ENCODE measurements at regions not wholly inside any gene's neighbourhood (a gene's known extent, or its start where the extent isn't known, plus 50 kb on each side); places are given as distances from the start of the nearest gene placed in this dataset.

DNA sequence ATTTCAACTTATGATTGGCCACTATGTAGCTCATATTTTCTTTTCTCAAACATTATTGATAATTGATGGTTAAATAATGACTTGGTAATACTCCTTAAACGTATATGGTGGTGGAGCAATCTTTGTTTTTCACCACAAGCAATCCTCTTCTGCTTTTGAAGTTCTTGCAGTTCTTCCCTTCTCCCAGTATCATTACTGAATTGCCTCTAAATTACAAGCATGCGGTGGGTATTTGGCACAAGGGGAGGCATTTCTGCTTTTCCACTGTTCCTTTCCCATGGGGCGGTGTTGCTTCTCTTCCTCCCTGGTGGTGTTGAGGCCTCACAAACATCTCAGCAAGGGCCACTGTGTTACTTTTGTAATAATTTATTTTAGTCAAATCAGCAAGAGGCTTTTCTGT is 234.4 kb upstream of the RXFP2 start (continued):
- TF ChIP-seq, protein P1, sequence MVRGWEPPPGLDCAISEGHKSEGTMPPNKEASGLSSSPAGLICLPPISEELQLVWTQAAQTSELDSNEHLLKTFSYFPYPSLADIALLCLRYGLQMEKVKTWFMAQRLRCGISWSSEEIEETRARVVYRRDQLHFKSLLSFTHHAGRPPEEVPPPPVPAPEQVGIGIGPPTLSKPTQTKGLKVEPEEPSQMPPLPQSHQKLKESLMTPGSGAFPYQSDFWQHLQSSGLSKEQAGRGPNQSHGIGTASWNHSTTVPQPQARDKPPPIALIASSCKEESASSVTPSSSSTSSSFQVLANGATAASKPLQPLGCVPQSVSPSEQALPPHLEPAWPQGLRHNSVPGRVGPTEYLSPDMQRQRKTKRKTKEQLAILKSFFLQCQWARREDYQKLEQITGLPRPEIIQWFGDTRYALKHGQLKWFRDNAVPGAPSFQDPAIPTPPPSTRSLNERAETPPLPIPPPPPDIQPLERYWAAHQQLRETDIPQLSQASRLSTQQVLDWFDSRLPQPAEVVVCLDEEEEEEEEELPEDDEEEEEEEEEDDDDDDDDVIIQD (CRISPR knock-in tag; IDR thresholded peaks at IDR 0.05) = no peak
- no peak for TF ChIP-seq GATAD2B (IDR thresholded peaks at IDR 0.05; ENCODE audit: borderline replicate concordance)
- no peak for TF ChIP-seq CBX2 (IDR thresholded peaks at IDR 0.05; ENCODE audit: insufficient read depth, low read length, poor library complexity, severe bottlenecking)
- TF ChIP-seq ZFP30 (CRISPR knock-in tag; IDR thresholded peaks at IDR 0.05; ENCODE audit: borderline replicate concordance) = no peak
- no peak for TF ChIP-seq SREBF1 (IDR thresholded peaks at IDR 0.05; ENCODE audit: borderline replicate concordance, low read depth, low read length)
- TF ChIP-seq FOXJ3 (CRISPR knock-in tag; IDR thresholded peaks at IDR 0.05) = no peak

DNA sequence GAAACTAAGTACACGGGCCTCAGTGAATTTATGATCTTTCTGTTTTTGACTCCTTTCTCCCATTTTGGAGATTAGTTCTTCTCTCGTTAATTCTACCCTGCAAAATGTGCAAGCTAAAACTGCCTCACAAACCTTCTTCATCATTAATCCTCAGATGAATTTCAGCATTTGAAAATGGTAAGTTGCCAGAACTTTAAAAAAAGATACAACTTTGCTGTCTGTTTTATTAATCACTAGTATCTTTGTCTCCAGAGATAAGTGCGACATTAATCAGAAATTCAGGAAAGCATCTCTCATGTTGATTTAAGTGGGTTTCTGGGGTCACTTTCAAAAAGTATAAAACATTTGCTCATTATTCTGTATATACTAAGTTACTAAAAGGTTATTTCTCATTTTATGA is 227.0 kb upstream of the RXFP2 start:
- ATAC-seq = no peak

More for the DNA sequence above, 227.0 kb upstream of the RXFP2 start:
- no peaks in the 10 kb centered on the region for H4K20me1 ChIP-seq (replicated peaks; ENCODE audit: control insufficient read depth, insufficient read depth, low read length)
- H3K79me2 ChIP-seq (ENCODE audit: control insufficient read depth, insufficient read depth, low read length) = no peaks in the 10 kb centered on the region
- in situ Hi-C loops (cut with MboI) (no loop called here), intact Hi-C loops (cut with micrococcal nuclease) (no loop called here)
- no peaks in the 10 kb centered on the region for H3K36me3 ChIP-seq (ENCODE audit: control insufficient read depth, insufficient read depth, low read length)
- DNase-seq (ENCODE audit: extremely low read depth in 1 of 4, low spot score in 3 of 4) (no peak), FAIRE-seq (no peak)
- no peaks in the 10 kb centered on the region for H3K9me1 ChIP-seq (ENCODE audit: control insufficient read depth, insufficient read depth, low read length)
- no peaks in the 10 kb centered on the region for H3K9me3 ChIP-seq (replicated peaks; ENCODE audit: control insufficient read depth, insufficient read depth, low read depth, low read length)
- H3K4me2 ChIP-seq (ENCODE audit: insufficient read depth, low read length) = no peak overlapping the region
- TF ChIP-seq RNF2 (IDR thresholded peaks at IDR 0.05) = no peak
- no peak for TF ChIP-seq MAFK (IDR thresholded peaks at IDR 0.05; ENCODE audit: low read length)
- TF ChIP-seq HDAC3 (IDR thresholded peaks at IDR 0.05; ENCODE audit: borderline replicate concordance, partially characterized antibody) = no peak
- no peak for TF ChIP-seq NRF1 (conservative IDR thresholded peaks at IDR 0.05 in 1 of 2, IDR thresholded peaks at IDR 0.05 in 1 of 2)
- no peak for TF ChIP-seq HLTF (IDR thresholded peaks at IDR 0.05)
- no peak for TF ChIP-seq ZFP1 (CRISPR knock-in tag; IDR thresholded peaks at IDR 0.05)
- no peak for TF ChIP-seq TCF7L2 (IDR thresholded peaks at IDR 0.05; ENCODE audit: low read depth, low read length)
- TF ChIP-seq, protein P2, sequence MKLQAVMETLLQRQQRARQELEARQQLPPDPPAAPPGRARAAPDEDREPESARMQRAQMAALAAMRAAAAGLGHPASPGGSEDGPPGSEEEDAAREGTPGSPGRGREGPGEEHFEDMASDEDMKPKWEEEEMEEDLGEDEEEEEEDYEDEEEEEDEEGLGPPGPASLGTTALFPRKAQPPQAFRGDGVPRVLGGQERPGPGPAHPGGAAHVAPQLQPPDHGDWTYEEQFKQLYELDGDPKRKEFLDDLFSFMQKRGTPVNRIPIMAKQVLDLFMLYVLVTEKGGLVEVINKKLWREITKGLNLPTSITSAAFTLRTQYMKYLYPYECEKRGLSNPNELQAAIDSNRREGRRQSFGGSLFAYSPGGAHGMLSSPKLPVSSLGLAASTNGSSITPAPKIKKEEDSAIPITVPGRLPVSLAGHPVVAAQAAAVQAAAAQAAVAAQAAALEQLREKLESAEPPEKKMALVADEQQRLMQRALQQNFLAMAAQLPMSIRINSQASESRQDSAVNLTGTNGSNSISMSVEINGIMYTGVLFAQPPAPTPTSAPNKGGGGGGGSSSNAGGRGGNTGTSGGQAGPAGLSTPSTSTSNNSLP (IDR thresholded peaks at IDR 0.05; ENCODE audit: borderline replicate concordance, low read depth, low read length) = no peak
- H2AFZ ChIP-seq (ENCODE audit: low read depth, low read length) = no peak overlapping the region
- no TSS peak for BruUV-seq (replicated peaks)
- WGBS (ENCODE audit: insufficient coverage, low coverage, missing lambda C conversion rate) = 0% methylated on average over 3 of the region's 3 CpGs
- no peak overlapping the region for H3K27ac ChIP-seq (ENCODE audit: extremely low read depth, low read depth, low read length)
- H3K27me3 ChIP-seq (ENCODE audit: control insufficient read depth in 2 of 2, insufficient read depth in 2 of 2, low read length in 2 of 2) = no peaks in the 10 kb centered on the region
- no peaks in the 10 kb centered on the region for H3K4me1 ChIP-seq (replicated peaks in 1 of 2; ENCODE audit: control insufficient read depth in 2 of 2, insufficient read depth in 2 of 2, low read length in 2 of 2)
- H3K4me3 ChIP-seq = no peak overlapping the region
- ChIA-PET CTCF (ENCODE audit: low intra/inter-chr PET ratio) (no interaction called here), POLR2A (no interaction called here)
- no peak overlapping the region for H3K9ac ChIP-seq (ENCODE audit: insufficient read depth in 1 of 2, low read depth in 2 of 2, low read length in 2 of 2)

All from K562 (cell line).